NAMALWA (cell line): ENCODE measurements at regions not wholly inside any gene's neighbourhood (a gene's known extent, or its start where the extent isn't known, plus 50 kb on each side); places are given as distances from the start of the nearest gene placed in this dataset.
A peak's percentile ranks its signal among the peaks of the same experiment; 100 is the strongest.

ENCODE experiments used
- DNase-seq: peaks from one replicate; pipeline ENCODE4 v3.0.0-alpha.2; 2015; ENCODE audit warnings: low spot score

GRCh38 chr18:62629031-62629430, 86.3 kb upstream of the PHLPP1 start:
- no peak for DNase-seq

GRCh38 chr18:62631173-62631572, 84.2 kb upstream of the PHLPP1 start:
- no peak for DNase-seq

- DNase-seq, result peak; percentile 13
These were observed 82.4 kb upstream of the PHLPP1 start for GRCh38 chr18:62632788-62633455.

GRCh38 chr18:62634458-62634857, 80.9 kb upstream of the PHLPP1 start:
- DNase-seq, result no peak

- DNase-seq, result no peak
These were observed 80.2 kb upstream of the PHLPP1 start for GRCh38 chr18:62634979-62635630.

GRCh38 chr18:62637403-62637802, 77.9 kb upstream of the PHLPP1 start:
- DNase-seq, result no peak

- DNase-seq, result peak; percentile 77
These were observed 77.3 kb upstream of the PHLPP1 start for GRCh38 chr18:62637807-62638687.

GRCh38 chr18:62643181-62643580, 72.2 kb upstream of the PHLPP1 start:
- DNase-seq, result no peak

- no peak for DNase-seq
These were observed 70.6 kb upstream of the PHLPP1 start for GRCh38 chr18:62644773-62645172.

GRCh38 chr18:62647179-62647578, 68.2 kb upstream of the PHLPP1 start:
- DNase-seq, result no peak

GRCh38 chr18:62648045-62648678, 67.2 kb upstream of the PHLPP1 start:
- DNase-seq, result no peak

GRCh38 chr18:62651276-62652056, 63.9 kb upstream of the PHLPP1 start:
- peak; percentile 63 for DNase-seq

- peak; percentile 80 for DNase-seq
These were observed 63.2 kb upstream of the PHLPP1 start for GRCh38 chr18:62652057-62652629.

- DNase-seq, result no peak
These were observed 59.7 kb upstream of the PHLPP1 start for GRCh38 chr18:62655520-62656219.

GRCh38 chr18:62658028-62658427, 57.3 kb upstream of the PHLPP1 start:
- DNase-seq, result no peak

GRCh38 chr18:62659698-62660097, 55.6 kb upstream of the PHLPP1 start:
- no peak for DNase-seq

- no peak for DNase-seq
These were observed 54.6 kb upstream of the PHLPP1 start for GRCh38 chr18:62660691-62661090.

GRCh38 chr18:62663731-62664336, 51.5 kb upstream of the PHLPP1 start:
- no peak for DNase-seq

- no peak for DNase-seq
These were observed 50.9 kb upstream of the PHLPP1 start for GRCh38 chr18:62664414-62664813.

GRCh38 chr18:62665188-62665587, 50.2 kb upstream of the PHLPP1 start:
- DNase-seq, result no peak
